ENCODE measurements at regions not wholly inside any gene's neighbourhood (a gene's known extent, or its start where the extent isn't known, plus 50 kb on each side); places are given as distances from the start of the nearest gene placed in this dataset.

GRCh38 chr3:72373139-72373538, 475.1 kb downstream of the SHQ1 start:
- Mint-ChIP-seq H3K36me3 (ENCODE audit: low read depth, unreplicated experiment) (peaks cover 18% of the 10 kb centered on the region), H3K4me1 (ENCODE audit: low read depth, unreplicated experiment) (peaks cover 21% of the 10 kb centered on the region), H3K9me3 (ENCODE audit: unreplicated experiment) (no peaks in the 10 kb centered on the region), H3K27me3 (ENCODE audit: low read depth, unreplicated experiment) (peaks cover 2% of the 10 kb centered on the region), H3K4me3 (ENCODE audit: unreplicated experiment) (no peak overlapping the region), H3K27ac (ENCODE audit: unreplicated experiment) (no peak overlapping the region)
- TF ChIP-seq EZH2 (IDR thresholded peaks at IDR 0.05; ENCODE audit: insufficient read depth, low read length) (no peak), CTCF (IDR thresholded peaks at IDR 0.05; ENCODE audit: insufficient read depth, low read depth, low read length) (no peak)
- H3K4me1 ChIP-seq (ENCODE audit: insufficient read depth, low read length): no peaks in the 10 kb centered on the region
- H3K9ac ChIP-seq (ENCODE audit: low read length): no peak overlapping the region
- no peaks in the 10 kb centered on the region for H3K36me3 ChIP-seq (ENCODE audit: insufficient read depth, low read length)
- H3K4me3 ChIP-seq (ENCODE audit: insufficient read depth, low read depth, low read length): no peak overlapping the region
- H3K9me3 ChIP-seq (ENCODE audit: insufficient read depth, low read depth, low read length): no peaks in the 10 kb centered on the region
- H4K20me1 ChIP-seq (ENCODE audit: insufficient read depth, low read length): peaks cover under 1% of the 10 kb centered on the region
- FAIRE-seq (no peak), DNase-seq (ENCODE audit: low read depth) (no peak)
- no peaks in the 10 kb centered on the region for H3K27me3 ChIP-seq (ENCODE audit: insufficient read depth, low read length)
- H3K27ac ChIP-seq (ENCODE audit: low read depth, low read length): no peak overlapping the region
- H3K79me2 ChIP-seq (ENCODE audit: insufficient read depth, low read length): no peaks in the 10 kb centered on the region
- H2AFZ ChIP-seq (ENCODE audit: low read depth, low read length): no peak overlapping the region
- H3K4me2 ChIP-seq (ENCODE audit: low read length): no peak overlapping the region

DNA sequence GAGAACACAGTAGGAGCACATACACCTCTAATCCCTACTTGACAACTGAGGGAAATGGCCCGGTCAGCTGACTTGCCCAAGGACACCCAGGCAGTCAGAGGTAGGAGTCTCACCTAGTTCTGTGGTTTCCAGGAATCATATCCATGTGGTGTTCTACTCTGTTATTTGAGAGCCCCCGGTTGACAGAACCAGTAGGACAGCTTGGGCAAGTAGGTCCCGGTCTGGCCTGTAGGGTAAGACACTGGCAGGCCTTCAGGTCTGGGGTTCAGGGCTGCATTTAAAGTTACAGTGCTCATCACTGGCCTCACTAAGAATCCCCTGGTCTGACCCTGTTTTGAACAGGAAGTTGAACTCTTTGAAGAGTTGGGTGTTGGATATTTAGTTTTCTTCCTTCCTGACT, 476.1 kb downstream of the SHQ1 start:
- Histone ChIP-seq H3K9me3 (ENCODE audit: insufficient read depth, low read depth, low read length) (no peaks in the 10 kb centered on the region), H2AFZ (ENCODE audit: low read depth, low read length) (no peak overlapping the region), H3K4me1 (ENCODE audit: insufficient read depth, low read length) (no peaks in the 10 kb centered on the region), H3K79me2 (ENCODE audit: insufficient read depth, low read length) (no peaks in the 10 kb centered on the region), H4K20me1 (ENCODE audit: insufficient read depth, low read length) (no peaks in the 10 kb centered on the region), H3K4me2 (ENCODE audit: low read length) (no peak overlapping the region), H3K27me3 (ENCODE audit: insufficient read depth, low read length) (no peaks in the 10 kb centered on the region), H3K36me3 (ENCODE audit: insufficient read depth, low read length) (no peaks in the 10 kb centered on the region), H3K9ac (ENCODE audit: low read length) (no peak overlapping the region), H3K4me3 (ENCODE audit: insufficient read depth, low read depth, low read length) (no peak overlapping the region), H3K27ac (ENCODE audit: low read depth, low read length) (no peak overlapping the region)
- Mint-ChIP-seq H3K36me3 (ENCODE audit: low read depth, unreplicated experiment) (peaks cover 16% of the 10 kb centered on the region), H3K4me3 (ENCODE audit: unreplicated experiment) (no peak overlapping the region), H3K27ac (ENCODE audit: unreplicated experiment) (no peak overlapping the region), H3K9me3 (ENCODE audit: unreplicated experiment) (no peaks in the 10 kb centered on the region), H3K4me1 (ENCODE audit: low read depth, unreplicated experiment) (peaks cover 19% of the 10 kb centered on the region), H3K27me3 (ENCODE audit: low read depth, unreplicated experiment) (peaks cover 4% of the 10 kb centered on the region)
- FAIRE-seq (no peak), DNase-seq (ENCODE audit: low read depth) (no peak)
- TF ChIP-seq EZH2 (IDR thresholded peaks at IDR 0.05; ENCODE audit: insufficient read depth, low read length): no peak
- no peak for TF ChIP-seq CTCF (IDR thresholded peaks at IDR 0.05; ENCODE audit: insufficient read depth, low read depth, low read length)

GRCh38 chr3:72371431-72371830, 476.8 kb downstream of the SHQ1 start:
- Histone ChIP-seq H3K79me2 (ENCODE audit: insufficient read depth, low read length) (no peaks in the 10 kb centered on the region), H3K9me3 (ENCODE audit: insufficient read depth, low read depth, low read length) (no peaks in the 10 kb centered on the region), H4K20me1 (ENCODE audit: insufficient read depth, low read length) (no peaks in the 10 kb centered on the region), H3K4me3 (ENCODE audit: insufficient read depth, low read depth, low read length) (no peak overlapping the region), H3K27me3 (ENCODE audit: insufficient read depth, low read length) (no peaks in the 10 kb centered on the region), H2AFZ (ENCODE audit: low read depth, low read length) (no peak overlapping the region), H3K4me1 (ENCODE audit: insufficient read depth, low read length) (no peaks in the 10 kb centered on the region), H3K9ac (ENCODE audit: low read length) (no peak overlapping the region), H3K36me3 (ENCODE audit: insufficient read depth, low read length) (no peaks in the 10 kb centered on the region), H3K27ac (ENCODE audit: low read depth, low read length) (no peak overlapping the region), H3K4me2 (ENCODE audit: low read length) (no peak overlapping the region)
- Mint-ChIP-seq H3K9me3 (ENCODE audit: unreplicated experiment) (no peaks in the 10 kb centered on the region), H3K27me3 (ENCODE audit: low read depth, unreplicated experiment) (peaks cover 7% of the 10 kb centered on the region), H3K4me1 (ENCODE audit: low read depth, unreplicated experiment) (peaks cover 15% of the 10 kb centered on the region), H3K27ac (ENCODE audit: unreplicated experiment) (no peak overlapping the region), H3K4me3 (ENCODE audit: unreplicated experiment) (no peak overlapping the region), H3K36me3 (ENCODE audit: low read depth, unreplicated experiment) (peaks cover 13% of the 10 kb centered on the region)
- DNase-seq (ENCODE audit: low read depth) (no peak), FAIRE-seq (no peak)
- TF ChIP-seq CTCF (IDR thresholded peaks at IDR 0.05; ENCODE audit: insufficient read depth, low read depth, low read length) (no peak), EZH2 (IDR thresholded peaks at IDR 0.05; ENCODE audit: insufficient read depth, low read length) (no peak)

Measured in astrocyte (in vitro differentiated cells and primary cell).